ENCODE measurements at regions not wholly inside any gene's neighbourhood (a gene's known extent, or its start where the extent isn't known, plus 50 kb on each side); places are given as distances from the start of the nearest gene placed in this dataset.

GRCh38 chr3:16658004-16658924 is 53.0 kb upstream of the DAZL start:
- intact Hi-C loops (cut with micrococcal nuclease) (no loop called here), in situ Hi-C loops (cut with MboI; ENCODE audit: low sequenced_read_pairs) (no loop called here), dilution Hi-C loops (cut with HindIII; ENCODE audit: low sequenced_read_pairs, unreplicated experiment) (no loop called here)
- Histone ChIP-seq H3K79me1 (ENCODE audit: low read depth in 1 of 2, low read length in 2 of 2) (no peaks in the 10 kb centered on the region), H2AFZ (replicated peaks; ENCODE audit: low read length, poor library complexity) (no peak overlapping the region), H3K9me1 (ENCODE audit: insufficient read depth, low read length) (no peaks in the 10 kb centered on the region), H4K5ac (ENCODE audit: low read depth, low read length) (no peak overlapping the region), H4K8ac (ENCODE audit: low read depth in 2 of 2, low read length in 2 of 2) (no peak overlapping the region), H4K20me1 (ENCODE audit: insufficient read depth, low read length) (no peaks in the 10 kb centered on the region), H2AK5ac (ENCODE audit: low read depth, low read length) (no peak overlapping the region), H4K91ac (ENCODE audit: insufficient read depth, low read depth, low read length) (no peak overlapping the region), H3K9ac (ENCODE audit: low read depth, low read length) (no peak overlapping the region), H3K4ac (ENCODE audit: low read depth, low read length) (no peak overlapping the region), H2AK9ac (replicated peaks; ENCODE audit: low read depth, low read length, poor library complexity) (no peak overlapping the region), H3K36me3 (ENCODE audit: control insufficient read depth, insufficient read depth, low read length) (no peaks in the 10 kb centered on the region), H3K9me3 (ENCODE audit: control insufficient read depth, insufficient read depth, low read length) (no peaks in the 10 kb centered on the region), H2BK20ac (ENCODE audit: low read depth, low read length) (no peak overlapping the region), H3K56ac (ENCODE audit: extremely low read depth, insufficient read depth, low read length) (no peak overlapping the region), H2BK120ac (ENCODE audit: low read depth, low read length) (no peak overlapping the region), H3K27ac (ENCODE audit: insufficient read depth, low read length) (no peak overlapping the region), H3K23ac (ENCODE audit: low read depth, low read length) (no peak overlapping the region), H3K4me2 (ENCODE audit: low read depth, low read length) (no peak overlapping the region), H3K18ac (ENCODE audit: low read depth, low read length) (no peak overlapping the region), H2BK5ac (ENCODE audit: low read depth, low read length, poor library complexity, severe bottlenecking) (no peak overlapping the region), H3K4me3 (ENCODE audit: insufficient read depth, low read depth, low read length) (no peak overlapping the region), H3K14ac (replicated peaks; ENCODE audit: low read depth, low read length) (no peak overlapping the region), H3K27me3 (ENCODE audit: control insufficient read depth, insufficient read depth, low read length) (0 out of 2 replicates have a peak, but pooled peaks cover 1% of the 10 kb centered on the region), H3K4me1 (ENCODE audit: control insufficient read depth, insufficient read depth, low read length) (no peaks in the 10 kb centered on the region), H2BK15ac (ENCODE audit: low read depth, low read length) (no peak overlapping the region)
- WGBS, 2 experiments (ENCODE audit: extremely low coverage in 2 of 2, insufficient read length in 1 of 2): no CpG with 5 or more reads among the region's 8 CpGs
- ChIA-PET CTCF (interaction anchor here (0.6 to 1.0 kb wide), 2 partner anchors 9 to 30 kb away, joined by 3 read pairs; no protein-coding TSS in a partner anchor), POLR2A (ENCODE audit: unreplicated experiment) (no interaction called here)
- ATAC-seq (ENCODE audit: low read depth) (no peak), DNase-seq (no peak)
- BruUV-seq (replicated peaks): no TSS peak
- TF ChIP-seq BHLHE40 (IDR thresholded peaks at IDR 0.05; ENCODE audit: low read depth, low read length) (no peak), RAD21 (IDR thresholded peaks at IDR 0.05; ENCODE audit: low read length) (no peak), CTCF (conservative IDR thresholded peaks at IDR 0.05; ENCODE audit: low read depth, low read length) (no peak), USF2 (IDR thresholded peaks at IDR 0.05; ENCODE audit: low read depth, low read length) (no peak), POLR2A (IDR thresholded peaks at IDR 0.05; ENCODE audit: low read depth, low read length) (no peak), FOS (IDR thresholded peaks at IDR 0.05; ENCODE audit: low read depth, low read length) (no peak), RCOR1 (IDR thresholded peaks at IDR 0.05; ENCODE audit: insufficient replicate concordance, low read length) (no peak), CEBPB (IDR thresholded peaks at IDR 0.05; ENCODE audit: low read depth, low read length) (no peak), RFX5 (IDR thresholded peaks at IDR 0.05; ENCODE audit: low read depth, low read length) (no peak), MAFK (IDR thresholded peaks at IDR 0.05; ENCODE audit: low read depth, low read length) (no peak), SMC3 (IDR thresholded peaks at IDR 0.05; ENCODE audit: low read depth, low read length) (no peak), MAZ (IDR thresholded peaks at IDR 0.05; ENCODE audit: borderline replicate concordance, low read depth, low read length) (no peak), CHD1 (IDR thresholded peaks at IDR 0.05; ENCODE audit: low read depth, low read length) (no peak), ELK1 (IDR thresholded peaks at IDR 0.05; ENCODE audit: borderline replicate concordance, low read depth, low read length) (no peak), MXI1 (IDR thresholded peaks at IDR 0.05; ENCODE audit: borderline replicate concordance, low read depth, low read length) (no peak)

Measured in IMR-90 (cell line).